GM23248 (cell line): ENCODE measurements at regions not wholly inside any gene's neighbourhood (a gene's known extent, or its start where the extent isn't known, plus 50 kb on each side); places are given as distances from the start of the nearest gene placed in this dataset.

Source experiments
- DNase-seq: peaks from one replicate; pipeline ENCODE4 v3.0.0-alpha.2; 2015
- H2AFZ ChIP-seq: fragments of 200-600 bp; sonication (generic); 2 replicates; pipeline ENCODE4 v1.6.1; 2016; ENCODE audit warnings: antibody characterized with exemption
- H3F3A ChIP-seq: fragments of 200-600 bp; sonication (generic); 2 replicates; pipeline ENCODE4 v1.6.1; 2016; ENCODE audit warnings: mild to moderate bottlenecking, antibody characterized with exemption, mixed run types; ENCODE audit not compliant: insufficient read depth
- H3K27ac ChIP-seq: fragments of 200-600 bp; sonication (generic); 2 replicates; pipeline ENCODE4 v1.5.1; 2016; ENCODE audit warnings: mild to moderate bottlenecking
- H3K27me3 ChIP-seq: fragments of 200-600 bp; sonication (generic); replicated peaks from 2 replicates; pipeline ENCODE4 v1.6.1; 2016; ENCODE audit warnings: mild to moderate bottlenecking; ENCODE audit not compliant: insufficient read depth
- H3K36me3 ChIP-seq: fragments of 200-600 bp; sonication (generic); 2 replicates; pipeline ENCODE4 v1.6.1; 2016; ENCODE audit warnings: low read depth, mild to moderate bottlenecking
- H3K4me1 ChIP-seq: fragments of 200-600 bp; sonication (generic); 2 replicates; pipeline ENCODE4 v1.6.1; 2016; ENCODE audit warnings: mild to moderate bottlenecking; ENCODE audit not compliant: insufficient read depth
- H3K4me2 ChIP-seq: fragments of 200-600 bp; sonication (generic); one replicate; pipeline ENCODE4 v1.6.1; 2016; ENCODE audit warnings: mild to moderate bottlenecking; ENCODE audit not compliant: unreplicated experiment
- H3K4me3 ChIP-seq: fragments of 200-600 bp; sonication (generic); 2 replicates; pipeline ENCODE4 v1.5.1; 2016; ENCODE audit warnings: mild to moderate bottlenecking
- H3K79me2 ChIP-seq: fragments of 200-600 bp; sonication (generic); 2 replicates; pipeline ENCODE4 v1.6.1; 2016; ENCODE audit warnings: mild to moderate bottlenecking; ENCODE audit not compliant: insufficient read depth
- H3K9ac ChIP-seq: fragments of 200-600 bp; sonication (generic); 2 replicates; pipeline ENCODE4 v1.6.1; 2016; ENCODE audit warnings: mild to moderate bottlenecking
- H3K9me2 ChIP-seq: fragments of 200-600 bp; sonication (generic); 2 replicates; pipeline ENCODE4 v1.6.1; 2016; ENCODE audit warnings: mixed run types, mild to moderate bottlenecking, moderate library complexity; ENCODE audit not compliant: insufficient read depth
- H3K9me3 ChIP-seq: fragments of 200-600 bp; sonication (generic); one replicate; pipeline ENCODE4 v1.6.1; 2017; ENCODE audit warnings: low read depth
- H4K20me1 ChIP-seq: fragments of 200-600 bp; sonication (generic); 2 replicates; pipeline ENCODE4 v1.6.0; 2016; ENCODE audit not compliant: insufficient read depth
- EZH2 ChIP-seq: fragments of 200-600 bp; sonication (generic); IDR thresholded peaks from 2 replicates; pipeline ENCODE4 v1.6.1; 2018; ENCODE audit warnings: antibody characterized with exemption, mild to moderate bottlenecking; ENCODE audit not compliant: insufficient read depth, poor library complexity, severe bottlenecking
- EZH2phosphoT487 ChIP-seq: fragments of 200-600 bp; sonication (generic); IDR thresholded peaks from 2 replicates; pipeline ENCODE4 v1.6.1; 2018; ENCODE audit warnings: antibody characterized with exemption, moderate library complexity, mild to moderate bottlenecking, low read depth; ENCODE audit not compliant: insufficient read depth
- WGBS, 2 experiments: methylation state at CpG; one replicate each; pipeline ENCODE4 v1.1.6; 2015 to 2017; ENCODE audit warnings: low lambda C conversion rate in 2 of 2, low coverage in 1 of 2; ENCODE audit errors: missing lambda C conversion rate in 2 of 2; 5-methylcytosine and 5-hydroxymethylcytosine counted together
- in situ Hi-C: fragments of 300-500 bp; cut with MboI; formaldehyde crosslinking; loops from 2 replicates; pipeline ENCODE4 v1.15.0; 2020

DNA sequence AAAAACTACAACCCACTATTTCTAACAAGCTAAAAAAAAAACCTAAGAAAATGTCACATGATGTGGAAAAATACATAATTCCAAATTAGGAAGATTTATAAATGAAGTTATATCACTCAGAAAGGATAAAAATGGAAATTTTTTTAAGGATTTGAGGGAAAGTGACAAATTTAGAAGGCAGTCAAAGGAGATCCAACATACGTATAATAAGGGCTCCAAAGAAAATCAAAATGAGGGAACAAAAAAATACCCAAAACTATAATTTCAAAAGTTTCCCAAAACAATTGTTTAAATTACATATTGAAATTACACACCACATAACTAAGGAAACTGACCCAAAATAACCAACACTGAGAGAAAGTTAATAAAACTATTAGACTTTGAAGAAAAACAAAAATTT is 381.1 kb upstream of the KAZN start:
- H2AFZ ChIP-seq = no peak overlapping the region
- no peaks in the 10 kb centered on the region for H3K36me3 ChIP-seq
- 84 to 90% methylated on average over 1 of the region's 1 CpG for WGBS, 2 experiments
- H3K4me1 ChIP-seq = no peaks in the 10 kb centered on the region
- H3K9ac ChIP-seq = no peak overlapping the region
- in situ Hi-C loops = no loop called here
- H3K9me2 ChIP-seq = no peaks in the 10 kb centered on the region
- H3K9me3 ChIP-seq = no peaks in the 10 kb centered on the region
- H3K4me2 ChIP-seq = no peak overlapping the region
- TF ChIP-seq EZH2 (no peak), EZH2phosphoT487 (no peak)
- H3K27ac ChIP-seq = no peak overlapping the region
- no peaks in the 10 kb centered on the region for H3K79me2 ChIP-seq
- no peak overlapping the region for H3K4me3 ChIP-seq
- no peaks in the 10 kb centered on the region for H3F3A ChIP-seq
- no peaks in the 10 kb centered on the region for H4K20me1 ChIP-seq
- no peak for DNase-seq
- no peaks in the 10 kb centered on the region for H3K27me3 ChIP-seq

DNA sequence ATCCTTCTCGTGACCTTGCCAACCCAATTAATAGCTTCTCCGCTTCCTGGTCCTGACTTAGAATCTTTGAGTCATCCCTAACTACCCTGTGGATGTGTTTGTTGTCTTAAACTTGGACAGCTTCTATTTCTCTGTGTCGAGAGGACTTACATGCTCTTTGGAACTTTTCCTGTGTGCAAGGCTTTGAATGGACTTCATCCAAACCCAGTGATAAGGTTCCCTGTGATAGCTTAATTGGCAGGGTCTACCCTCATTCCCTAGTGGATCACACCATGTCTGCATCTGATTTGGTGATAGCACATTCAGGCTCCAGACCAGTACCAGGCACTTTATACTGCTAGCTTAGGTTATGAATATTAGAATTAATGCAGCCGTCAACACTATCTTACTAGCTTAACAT is 378.2 kb upstream of the KAZN start:
- Histone ChIP-seq H3K27ac (no peak overlapping the region), H2AFZ (no peak overlapping the region), H3K9me3 (no peaks in the 10 kb centered on the region), H3K27me3 (no peaks in the 10 kb centered on the region), H3K4me3 (no peak overlapping the region), H3F3A (no peaks in the 10 kb centered on the region), H3K36me3 (no peaks in the 10 kb centered on the region), H3K4me1 (no peaks in the 10 kb centered on the region), H3K4me2 (no peak overlapping the region), H4K20me1 (no peaks in the 10 kb centered on the region), H3K9me2 (no peaks in the 10 kb centered on the region), H3K9ac (no peak overlapping the region), H3K79me2 (no peaks in the 10 kb centered on the region)
- 61 to 63% methylated on average over 4 of the region's 4 CpGs for WGBS, 2 experiments
- in situ Hi-C loops = no loop called here
- TF ChIP-seq EZH2phosphoT487 (no peak), EZH2 (no peak)
- no peak for DNase-seq

DNA sequence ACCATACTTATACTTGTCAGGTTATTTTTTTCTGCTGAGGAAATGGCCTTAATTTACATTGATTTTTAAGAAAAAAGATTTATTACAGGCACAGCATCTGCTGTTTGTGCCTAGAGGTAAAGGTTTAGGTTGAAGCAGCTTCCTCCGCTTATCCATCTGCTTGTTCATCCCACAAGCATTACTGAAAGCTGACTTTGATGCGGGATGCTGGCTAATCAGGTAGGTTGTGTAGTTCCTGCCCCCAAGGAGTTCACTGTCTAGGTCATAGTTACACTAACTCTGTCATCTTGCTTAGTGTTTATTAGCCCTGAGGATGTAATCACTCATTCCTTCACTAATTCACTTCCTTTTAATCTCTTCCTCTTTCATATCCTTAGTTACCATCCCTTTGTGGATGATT is 377.7 kb upstream of the KAZN start:
- H3K27ac ChIP-seq = no peak overlapping the region
- TF ChIP-seq EZH2 (no peak), EZH2phosphoT487 (no peak)
- H4K20me1 ChIP-seq = no peaks in the 10 kb centered on the region
- DNase-seq = no peak
- H3K79me2 ChIP-seq = no peaks in the 10 kb centered on the region
- 48 to 52% methylated on average over 2 of the region's 2 CpGs for WGBS, 2 experiments
- no peaks in the 10 kb centered on the region for H3K36me3 ChIP-seq
- in situ Hi-C loops = no loop called here
- H3K4me3 ChIP-seq = no peak overlapping the region
- H3F3A ChIP-seq = no peaks in the 10 kb centered on the region
- H2AFZ ChIP-seq = no peak overlapping the region
- no peaks in the 10 kb centered on the region for H3K4me1 ChIP-seq
- no peak overlapping the region for H3K9ac ChIP-seq
- H3K27me3 ChIP-seq = no peaks in the 10 kb centered on the region
- H3K9me2 ChIP-seq = no peaks in the 10 kb centered on the region
- no peak overlapping the region for H3K4me2 ChIP-seq
- no peaks in the 10 kb centered on the region for H3K9me3 ChIP-seq

DNA sequence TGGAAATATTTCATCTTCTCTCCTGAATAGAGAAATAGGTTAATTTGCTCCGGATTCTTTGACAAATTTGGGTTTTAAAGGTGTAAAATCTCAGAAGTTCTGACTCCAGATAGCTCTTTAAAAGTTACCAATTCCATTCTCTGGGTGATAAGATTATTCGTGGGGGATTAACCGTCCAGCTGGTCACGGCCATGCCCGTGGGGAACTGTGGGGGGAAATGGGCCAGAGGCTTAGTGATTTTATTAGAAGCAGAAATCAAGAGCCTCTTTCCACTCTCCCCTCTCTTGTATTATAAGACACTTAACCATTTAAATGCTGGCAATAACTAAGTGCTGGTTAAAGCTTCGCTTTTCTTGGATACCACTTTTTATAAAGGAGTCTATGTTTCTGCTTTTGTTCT is 376.4 kb upstream of the KAZN start:
- no peak for DNase-seq
- Histone ChIP-seq H3K4me3 (no peak overlapping the region), H3K36me3 (no peaks in the 10 kb centered on the region), H3K9ac (no peak overlapping the region), H3K4me1 (no peaks in the 10 kb centered on the region), H3K9me3 (no peaks in the 10 kb centered on the region), H4K20me1 (no peaks in the 10 kb centered on the region), H3K9me2 (no peaks in the 10 kb centered on the region), H3K27ac (no peak overlapping the region), H3K79me2 (no peaks in the 10 kb centered on the region), H3F3A (no peaks in the 10 kb centered on the region), H3K4me2 (no peak overlapping the region), H2AFZ (no peak overlapping the region), H3K27me3 (no peaks in the 10 kb centered on the region)
- in situ Hi-C loops = no loop called here
- 56 to 61% methylated on average over 6 of the region's 6 CpGs for WGBS, 2 experiments
- TF ChIP-seq EZH2 (no peak), EZH2phosphoT487 (no peak)

DNA sequence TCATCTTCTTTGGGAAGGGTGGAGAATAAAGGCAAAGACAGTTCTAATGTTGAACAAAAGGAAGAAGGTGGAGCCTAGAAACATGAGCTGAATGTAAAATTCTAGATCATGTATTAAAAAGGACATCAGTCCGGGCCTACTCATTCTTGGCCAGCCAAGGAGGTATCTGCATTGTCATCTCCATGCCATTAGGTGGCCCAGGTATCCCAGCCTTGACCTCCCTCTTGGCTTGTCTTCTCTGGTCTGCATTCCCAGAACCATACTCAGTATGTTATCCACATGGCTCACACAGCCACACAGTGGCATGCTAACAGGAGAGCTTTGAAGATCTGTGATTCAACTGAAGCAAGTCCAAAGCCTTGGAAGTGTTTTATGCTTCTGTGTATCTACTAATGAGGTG is 369.8 kb upstream of the KAZN start:
- no peak for TF ChIP-seq EZH2phosphoT487
- no peak for TF ChIP-seq EZH2
- Histone ChIP-seq H3K27ac (no peak overlapping the region), H3K27me3 (no peaks in the 10 kb centered on the region), H3F3A (no peaks in the 10 kb centered on the region), H2AFZ (no peak overlapping the region), H3K36me3 (no peaks in the 10 kb centered on the region), H3K9me2 (no peaks in the 10 kb centered on the region), H3K9me3 (no peaks in the 10 kb centered on the region), H3K4me2 (no peak overlapping the region), H3K4me1 (no peaks in the 10 kb centered on the region), H3K79me2 (no peaks in the 10 kb centered on the region), H3K4me3 (no peak overlapping the region), H3K9ac (no peak overlapping the region), H4K20me1 (no peaks in the 10 kb centered on the region)
- DNase-seq = no peak
- WGBS, 2 experiments = 24 to 36% methylated on average over 1 of the region's 1 CpG
- in situ Hi-C loops = no loop called here
